ENCODE measurements at regions not wholly inside any gene's neighbourhood (a gene's known extent, or its start where the extent isn't known, plus 50 kb on each side); places are given as distances from the start of the nearest gene placed in this dataset.
"Not testable (repeated sequence)": the region's sequence is repeated elsewhere in the genome, so short reads cannot be mapped to it uniquely, and the experiment has no call there.

GRCh38 chr9:96150324-96151227 is 151.4 kb downstream of the HSD17B3 start:
- TF ChIP-seq CTCF (IDR thresholded peaks at IDR 0.05) = no peak
- Histone ChIP-seq H3K9ac (ENCODE audit: low read depth in 2 of 2, low read length in 2 of 2) (no peak overlapping the region), H3K9me3 (no peaks in the 10 kb centered on the region), H3K4me1 (no peaks in the 10 kb centered on the region), H3K27ac (no peak overlapping the region), H3K4me3 (no peak overlapping the region), H3K36me3 (no peaks in the 10 kb centered on the region), H3K27me3 (no peaks in the 10 kb centered on the region)
- DNase-seq = no peak
- intact Hi-C loops (cut with DNase I) = no loop called here

- Histone ChIP-seq H3K9me3 (no peaks in the 10 kb centered on the region), H3K36me3 (no peaks in the 10 kb centered on the region), H3K27me3 (no peaks in the 10 kb centered on the region), H3K4me3 (no peak overlapping the region), H3K27ac (no peak overlapping the region), H3K9ac (ENCODE audit: low read depth in 2 of 2, low read length in 2 of 2) (peak overlapping the region in 1 of 2 donors; percentile 9), H3K4me1 (no peaks in the 10 kb centered on the region)
- intact Hi-C loops (cut with DNase I) = no loop called here
- no peak for TF ChIP-seq CTCF (IDR thresholded peaks at IDR 0.05)
- DNase-seq = no peak
Measured at GRCh38 chr9:96149533-96150280, 152.3 kb downstream of the HSD17B3 start.

- no peak for TF ChIP-seq CTCF (IDR thresholded peaks at IDR 0.05)
- no peak overlapping the region for H3K27ac ChIP-seq
- intact Hi-C loops (cut with DNase I) = no loop called here
Measured at GRCh38 chr9:96148634-96149532, 153.1 kb downstream of the HSD17B3 start.

GRCh38 chr9:96147029-96147428 is 154.9 kb downstream of the HSD17B3 start:
- H3K36me3 ChIP-seq; H3K9ac ChIP-seq (ENCODE audit: low read depth in 2 of 2, low read length in 2 of 2); H3K27ac ChIP-seq; intact Hi-C loops (cut with DNase I); DNase-seq; H3K9me3 ChIP-seq; H3K27me3 ChIP-seq; H3K4me1 ChIP-seq; H3K4me3 ChIP-seq: not testable (repeated sequence)

More at GRCh38 chr9:96148634-96149532, 153.1 kb downstream of the HSD17B3 start:
- H3K36me3 ChIP-seq = no peaks in the 10 kb centered on the region
- no peak overlapping the region for H3K4me3 ChIP-seq
- H3K9ac ChIP-seq (ENCODE audit: low read depth in 2 of 2, low read length in 2 of 2) = no peak overlapping the region
- H3K27me3 ChIP-seq = no peaks in the 10 kb centered on the region
- H3K4me1 ChIP-seq = no peaks in the 10 kb centered on the region
- H3K9me3 ChIP-seq = no peaks in the 10 kb centered on the region
- DNase-seq = no peak

GRCh38 chr9:96141666-96142065 is 160.3 kb downstream of the HSD17B3 start:
- Histone ChIP-seq H3K4me1 (no peaks in the 10 kb centered on the region), H3K9ac (ENCODE audit: low read depth in 2 of 2, low read length in 2 of 2) (no peak overlapping the region), H3K36me3 (no peaks in the 10 kb centered on the region), H3K27ac (peak overlapping the region; percentile 68), H3K9me3 (no peaks in the 10 kb centered on the region), H3K27me3 (no peaks in the 10 kb centered on the region), H3K4me3 (no peak overlapping the region)
- TF ChIP-seq CTCF (IDR thresholded peaks at IDR 0.05) = no peak
- no peak for DNase-seq
- intact Hi-C loops (cut with DNase I) = no loop called here
